ENCODE measurements at regions not wholly inside any gene's neighbourhood (a gene's known extent, or its start where the extent isn't known, plus 50 kb on each side); places are given as distances from the start of the nearest gene placed in this dataset.

- TF ChIP-seq POLR2AphosphoS5 (IDR thresholded peaks at IDR 0.05), result no peak
- no peak for TF ChIP-seq POLR2A (IDR thresholded peaks at IDR 0.05)
Observed at GRCh38 chr10:80996615-80997193, 459.0 kb downstream of the SH2D4B start.
